ENCODE measurements at regions not wholly inside any gene's neighbourhood (a gene's known extent, or its start where the extent isn't known, plus 50 kb on each side); places are given as distances from the start of the nearest gene placed in this dataset.

GRCh38 chr1:10853701-10854100, 57.3 kb upstream of the CASZ1 start:
- Histone ChIP-seq H3K27ac (ENCODE audit: low read length) (no peak overlapping the region), H3K9me2 (ENCODE audit: insufficient read depth, low read length) (no peaks in the 10 kb centered on the region), H3K9ac (ENCODE audit: low read length) (no peak overlapping the region), H3K4me2 (ENCODE audit: low read length) (no peak overlapping the region), H3K27me3 (ENCODE audit: insufficient read depth, low read depth, low read length) (no peaks in the 10 kb centered on the region), H3K9me3 (ENCODE audit: low read length) (no peaks in the 10 kb centered on the region), H3K79me2 (replicated peaks; ENCODE audit: insufficient read depth, low read length) (no peaks in the 10 kb centered on the region), H2AFZ (ENCODE audit: low read depth, low read length) (no peak overlapping the region), H3K4me3 (ENCODE audit: low read length) (no peak overlapping the region), H3F3A (ENCODE audit: insufficient read depth, low read length, poor library complexity, severe bottlenecking) (no peaks in the 10 kb centered on the region), H3K36me3 (ENCODE audit: insufficient read depth, low read length) (no peaks in the 10 kb centered on the region), H4K20me1 (ENCODE audit: insufficient read depth) (no peaks in the 10 kb centered on the region)
- TF ChIP-seq REST (IDR thresholded peaks at IDR 0.05; ENCODE audit: borderline replicate concordance) (no peak), EP300 (conservative IDR thresholded peaks at IDR 0.05; ENCODE audit: poor library complexity, severe bottlenecking) (no peak), SMC3 (conservative IDR thresholded peaks at IDR 0.05; ENCODE audit: poor library complexity) (no peak)

GRCh38 chr1:10854856-10855459, 58.5 kb upstream of the CASZ1 start:
- Histone ChIP-seq H2AFZ (ENCODE audit: low read depth, low read length) (no peak overlapping the region), H3F3A (ENCODE audit: insufficient read depth, low read length, poor library complexity, severe bottlenecking) (no peaks in the 10 kb centered on the region), H3K79me2 (replicated peaks; ENCODE audit: insufficient read depth, low read length) (no peaks in the 10 kb centered on the region), H4K20me1 (ENCODE audit: insufficient read depth) (no peaks in the 10 kb centered on the region), H3K9me2 (ENCODE audit: insufficient read depth, low read length) (no peaks in the 10 kb centered on the region), H3K27ac (ENCODE audit: low read length) (no peak overlapping the region), H3K36me3 (ENCODE audit: insufficient read depth, low read length) (no peaks in the 10 kb centered on the region), H3K9me3 (ENCODE audit: low read length) (no peaks in the 10 kb centered on the region), H3K4me2 (ENCODE audit: low read length) (no peak overlapping the region), H3K27me3 (ENCODE audit: insufficient read depth, low read depth, low read length) (no peaks in the 10 kb centered on the region), H3K9ac (ENCODE audit: low read length) (no peak overlapping the region), H3K4me3 (ENCODE audit: low read length) (no peak overlapping the region)
- TF ChIP-seq REST (IDR thresholded peaks at IDR 0.05; ENCODE audit: borderline replicate concordance) (no peak), MXI1 (conservative IDR thresholded peaks at IDR 0.05; ENCODE audit: poor library complexity, severe bottlenecking) (no peak), CTCF (IDR thresholded peaks at IDR 0.05; ENCODE audit: poor library complexity, severe bottlenecking) (no peak), POLR2AphosphoS5 (IDR thresholded peaks at IDR 0.05) (no peak), TAF1 (IDR thresholded peaks at IDR 0.05; ENCODE audit: low read depth) (no peak), EZH2 (IDR thresholded peaks at IDR 0.05; ENCODE audit: borderline replicate concordance, insufficient read depth, low read length, poor library complexity, severe bottlenecking) (no peak), RAD21 (conservative IDR thresholded peaks at IDR 0.05) (no peak), SMC3 (conservative IDR thresholded peaks at IDR 0.05; ENCODE audit: poor library complexity) (no peak), EP300 (conservative IDR thresholded peaks at IDR 0.05; ENCODE audit: poor library complexity, severe bottlenecking) (no peak)
